Smooth muscle cell (in vitro differentiated cells): ENCODE measurements at regions not wholly inside any gene's neighbourhood (a gene's known extent, or its start where the extent isn't known, plus 50 kb on each side); places are given as distances from the start of the nearest gene placed in this dataset.

Experiments
- DNase-seq: peaks from one replicate; lab custom pipeline; 2025; ENCODE audit not compliant: unreplicated experiment; lab: John Stamatoyannopoulos, UW
- H2AFZ ChIP-seq: fragments of 200-600 bp; sonication (generic); 2 replicates; pipeline ENCODE4 v1.6.0; 2016; ENCODE audit warnings: antibody characterized with exemption, low read depth, mild to moderate bottlenecking
- H3F3A ChIP-seq: fragments of 200-600 bp; sonication (generic); 2 replicates; pipeline ENCODE4 v1.6.0; 2017; ENCODE audit warnings: antibody characterized with exemption, low read depth
- H3K27ac ChIP-seq: fragments of 200-600 bp; sonication (generic); 2 replicates; pipeline ENCODE4 v1.5.1; 2016; ENCODE audit warnings: low read depth, mild to moderate bottlenecking
- H3K27me3 ChIP-seq: fragments of 200-600 bp; sonication (generic); 2 replicates; pipeline ENCODE4 v1.6.1; 2016; ENCODE audit warnings: low read depth, mild to moderate bottlenecking
- H3K36me3 ChIP-seq: fragments of 200-600 bp; sonication (generic); 2 replicates; pipeline ENCODE4 v1.5.1; 2016; ENCODE audit warnings: low read depth
- H3K4me1 ChIP-seq: fragments of 200-600 bp; sonication (generic); 2 replicates; pipeline ENCODE4 v1.5.1; 2016; ENCODE audit warnings: low read depth
- H3K4me2 ChIP-seq: fragments of 200-600 bp; sonication (generic); 2 replicates; pipeline ENCODE4 v1.6.0; 2016; ENCODE audit warnings: mild to moderate bottlenecking
- H3K4me3 ChIP-seq: fragments of 200-600 bp; sonication (generic); 2 replicates; pipeline ENCODE4 v1.5.1; 2016; ENCODE audit warnings: mild to moderate bottlenecking
- H3K79me2 ChIP-seq: fragments of 200-600 bp; sonication (generic); 2 replicates; pipeline ENCODE4 v1.6.0; 2016; ENCODE audit warnings: low read depth, mild to moderate bottlenecking
- H3K9ac ChIP-seq: fragments of 200-600 bp; sonication (generic); 2 replicates; pipeline ENCODE4 v1.6.0; 2016; ENCODE audit warnings: low read depth
- H3K9me3 ChIP-seq: fragments of 200-600 bp; sonication (generic); replicated peaks from 2 replicates; pipeline ENCODE4 v1.5.1; 2016; ENCODE audit warnings: low read depth
- H4K20me1 ChIP-seq: fragments of 200-600 bp; sonication (generic); 2 replicates; pipeline ENCODE4 v1.6.0; 2016; ENCODE audit warnings: low read depth
- WGBS: methylation state at CpG from one replicate; pipeline ENCODE4 v1.1.7; 2016; ENCODE audit warnings: low lambda C conversion rate; 5-methylcytosine and 5-hydroxymethylcytosine counted together
- TF ChIP-seq, protein P1 (sequence below): fragments of 200-600 bp; sonication (generic); IDR thresholded peaks from 2 replicates; pipeline ENCODE4 v1.5.1; 2017; ENCODE audit warnings: borderline replicate concordance, mild to moderate bottlenecking, antibody characterized with exemption; ENCODE audit not compliant: insufficient read depth, poor library complexity, severe bottlenecking

DNA sequence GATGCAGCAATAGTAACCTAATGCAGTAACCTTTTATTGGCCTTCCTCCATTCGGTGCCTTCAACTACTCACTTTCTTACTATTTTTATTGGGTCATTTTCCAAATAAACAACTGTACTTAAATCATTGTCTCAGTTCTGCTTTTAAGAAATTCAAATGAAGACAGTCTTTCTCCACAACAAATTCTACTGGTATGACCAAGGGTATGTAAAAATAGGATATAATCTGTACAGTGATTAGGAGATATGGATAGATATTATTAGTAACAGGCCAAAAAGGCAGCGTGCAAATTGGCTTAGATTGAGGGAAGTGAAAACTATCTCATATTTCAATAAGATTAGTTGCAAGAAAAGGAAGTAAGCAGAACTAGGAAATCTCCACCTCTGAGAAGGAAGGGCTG lies 177.4 kb upstream of the PPP1R2C start:
- Histone ChIP-seq H3K4me2 (no peak overlapping the region), H2AFZ (no peak overlapping the region), H3K4me3 (no peak overlapping the region), H3K79me2 (no peaks in the 10 kb centered on the region), H3K27me3 (no peaks in the 10 kb centered on the region), H3K9ac (no peak overlapping the region), H4K20me1 (no peaks in the 10 kb centered on the region), H3K9me3 (no peaks in the 10 kb centered on the region), H3K27ac (no peak overlapping the region), H3K36me3 (no peaks in the 10 kb centered on the region), H3F3A (no peaks in the 10 kb centered on the region), H3K4me1 (no peaks in the 10 kb centered on the region)
- DNase-seq: no peak
- 56% methylated on average over 2 of the region's 2 CpGs for WGBS
- TF ChIP-seq, protein P1, sequence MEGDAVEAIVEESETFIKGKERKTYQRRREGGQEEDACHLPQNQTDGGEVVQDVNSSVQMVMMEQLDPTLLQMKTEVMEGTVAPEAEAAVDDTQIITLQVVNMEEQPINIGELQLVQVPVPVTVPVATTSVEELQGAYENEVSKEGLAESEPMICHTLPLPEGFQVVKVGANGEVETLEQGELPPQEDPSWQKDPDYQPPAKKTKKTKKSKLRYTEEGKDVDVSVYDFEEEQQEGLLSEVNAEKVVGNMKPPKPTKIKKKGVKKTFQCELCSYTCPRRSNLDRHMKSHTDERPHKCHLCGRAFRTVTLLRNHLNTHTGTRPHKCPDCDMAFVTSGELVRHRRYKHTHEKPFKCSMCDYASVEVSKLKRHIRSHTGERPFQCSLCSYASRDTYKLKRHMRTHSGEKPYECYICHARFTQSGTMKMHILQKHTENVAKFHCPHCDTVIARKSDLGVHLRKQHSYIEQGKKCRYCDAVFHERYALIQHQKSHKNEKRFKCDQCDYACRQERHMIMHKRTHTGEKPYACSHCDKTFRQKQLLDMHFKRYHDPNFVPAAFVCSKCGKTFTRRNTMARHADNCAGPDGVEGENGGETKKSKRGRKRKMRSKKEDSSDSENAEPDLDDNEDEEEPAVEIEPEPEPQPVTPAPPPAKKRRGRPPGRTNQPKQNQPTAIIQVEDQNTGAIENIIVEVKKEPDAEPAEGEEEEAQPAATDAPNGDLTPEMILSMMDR: no peak

DNA sequence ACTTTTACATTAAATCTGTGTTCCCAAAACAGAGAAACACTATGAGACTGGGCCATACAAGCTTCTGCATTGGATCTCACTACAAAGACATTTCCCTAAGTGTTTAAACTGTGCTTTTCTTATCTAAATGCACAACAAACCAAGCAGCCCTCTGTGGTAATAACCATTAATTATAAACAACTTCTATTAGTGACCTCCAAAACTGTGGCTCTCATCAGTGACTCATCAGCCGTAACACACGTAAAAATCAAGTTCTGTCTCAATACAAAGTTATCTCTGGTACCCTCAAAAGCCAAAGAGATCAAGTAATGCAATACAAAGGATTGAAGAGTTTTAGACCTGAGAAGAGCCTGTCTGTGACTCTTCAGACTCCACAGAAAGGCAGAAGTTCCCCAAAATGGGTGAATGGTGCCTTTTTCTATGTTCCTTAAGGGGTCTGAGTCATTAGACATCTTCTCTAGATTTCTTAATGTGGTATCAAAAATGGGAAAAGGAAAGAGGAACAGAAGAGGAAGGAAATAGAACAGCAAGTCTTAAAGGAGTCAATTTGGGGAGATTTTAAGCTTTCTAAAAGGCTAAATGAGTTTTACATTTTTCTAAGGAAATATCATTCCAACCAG lies 189.8 kb upstream of the PPP1R2C start:
- peak overlapping the region; percentile 34 for H3K27ac ChIP-seq
- no peak for DNase-seq
- peaks cover 3% of the 10 kb centered on the region for H3F3A ChIP-seq
- TF ChIP-seq, protein P1: no peak
- H3K9ac ChIP-seq: no peak overlapping the region
- no peaks in the 10 kb centered on the region for H3K36me3 ChIP-seq
- no peaks in the 10 kb centered on the region for H3K4me1 ChIP-seq
- no peaks in the 10 kb centered on the region for H3K27me3 ChIP-seq
- H2AFZ ChIP-seq: no peak overlapping the region
- no peaks in the 10 kb centered on the region for H3K9me3 ChIP-seq
- no peaks in the 10 kb centered on the region for H4K20me1 ChIP-seq
- peak overlapping the region; percentile 9 for H3K4me2 ChIP-seq
- WGBS: 9% methylated on average over 2 of the region's 2 CpGs
- H3K4me3 ChIP-seq: no peak overlapping the region
- H3K79me2 ChIP-seq: no peaks in the 10 kb centered on the region

DNA sequence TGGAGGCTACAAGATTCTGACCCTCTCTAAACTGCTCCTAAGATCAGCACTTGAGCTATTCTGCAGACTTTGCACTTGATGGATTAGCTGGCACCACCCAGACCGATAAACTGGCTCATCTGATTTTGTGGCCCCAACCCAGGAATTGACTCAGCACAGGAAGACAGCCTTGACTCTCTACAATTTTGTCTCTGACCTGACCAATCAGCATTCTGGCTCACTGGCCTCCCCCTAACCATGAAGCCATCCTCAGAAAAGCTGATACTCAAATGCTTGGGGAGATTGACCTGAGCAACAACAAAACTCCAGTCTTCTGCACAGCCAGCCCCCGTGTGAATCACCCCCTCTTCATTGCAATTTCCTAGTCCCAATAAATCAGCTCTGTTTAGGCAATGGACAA lies 195.4 kb upstream of the PPP1R2C start:
- Histone ChIP-seq H3K4me2 (no peak overlapping the region), H3K4me1 (no peaks in the 10 kb centered on the region), H2AFZ (no peak overlapping the region), H3K27me3 (no peaks in the 10 kb centered on the region), H3K4me3 (no peak overlapping the region), H3K36me3 (no peaks in the 10 kb centered on the region), H3K9me3 (no peaks in the 10 kb centered on the region), H3K79me2 (no peaks in the 10 kb centered on the region), H3F3A (no peaks in the 10 kb centered on the region), H3K9ac (no peak overlapping the region), H3K27ac (no peak overlapping the region), H4K20me1 (no peaks in the 10 kb centered on the region)
- no peak for DNase-seq
- TF ChIP-seq, protein P1: no peak
- WGBS: 69% methylated on average over 2 of the region's 2 CpGs

GRCh38 chrX:42975906-42976305 lies 197.9 kb upstream of the PPP1R2C start:
- Histone ChIP-seq H3K79me2 (no peaks in the 10 kb centered on the region), H3K9ac (no peak overlapping the region), H3K4me2 (no peak overlapping the region), H3K4me1 (peaks cover 8% of the 10 kb centered on the region), H3K36me3 (no peaks in the 10 kb centered on the region), H3K4me3 (no peak overlapping the region), H4K20me1 (no peaks in the 10 kb centered on the region), H3F3A (no peaks in the 10 kb centered on the region), H3K9me3 (no peaks in the 10 kb centered on the region), H3K27ac (peak overlapping the region; percentile 64), H2AFZ (no peak overlapping the region), H3K27me3 (no peaks in the 10 kb centered on the region)
- DNase-seq: no peak
- TF ChIP-seq, protein P1: no peak
- WGBS: 63% methylated on average over 2 of the region's 2 CpGs
